Activated CD4-positive, alpha-beta T cell treated with anti-CD3 and anti-CD28 coated beads, Interleukin-2, amount 10 ng/mL, durations not matched to agents 7 days and 5 days (primary cell): ENCODE measurements at regions not wholly inside any gene's neighbourhood (a gene's known extent, or its start where the extent isn't known, plus 50 kb on each side); places are given as distances from the start of the nearest gene placed in this dataset.
"Not testable (repeated sequence)": the region's sequence is repeated elsewhere in the genome, so short reads cannot be mapped to it uniquely, and the experiment has no call there.

Experiments
- CTCF ChIA-PET: fragments of 350-600 bp; sonication (Branson Sonifier 250); formaldehyde crosslinking; loops from one replicate; lab custom pipeline; 2021; ENCODE audit warnings: antibody characterized with exemption; lab: Charles Lee
- POLR2A ChIA-PET: fragments of 350-600 bp; sonication (Branson Sonifier 250); formaldehyde crosslinking; loops from one replicate; lab custom pipeline; 2021; ENCODE audit warnings: antibody characterized with exemption; lab: Charles Lee
- DNase-seq: peaks from one replicate; pipeline ENCODE4 v3.0.0-alpha.2; 2020
- H3K27ac Mint-ChIP-seq: one replicate; pipeline ENCODE4 v1.8.0; 2021; ENCODE audit warnings: mild to moderate bottlenecking, moderate library complexity, mixed read lengths
- H3K27me3 Mint-ChIP-seq: one replicate; pipeline ENCODE4 v1.8.0; 2021; ENCODE audit warnings: mixed read lengths
- H3K36me3 Mint-ChIP-seq: one replicate; pipeline ENCODE4 v1.8.0; 2021; ENCODE audit warnings: low read depth, mixed read lengths
- H3K4me1 Mint-ChIP-seq: one replicate; pipeline ENCODE4 v1.8.0; 2021; ENCODE audit warnings: mixed read lengths
- H3K4me3 Mint-ChIP-seq: one replicate; pipeline ENCODE4 v1.8.0; 2021; ENCODE audit warnings: mild to moderate bottlenecking, moderate library complexity, mixed read lengths
- H3K9me3 Mint-ChIP-seq: one replicate; pipeline ENCODE4 v1.8.0; 2021; ENCODE audit warnings: mixed read lengths

DNA sequence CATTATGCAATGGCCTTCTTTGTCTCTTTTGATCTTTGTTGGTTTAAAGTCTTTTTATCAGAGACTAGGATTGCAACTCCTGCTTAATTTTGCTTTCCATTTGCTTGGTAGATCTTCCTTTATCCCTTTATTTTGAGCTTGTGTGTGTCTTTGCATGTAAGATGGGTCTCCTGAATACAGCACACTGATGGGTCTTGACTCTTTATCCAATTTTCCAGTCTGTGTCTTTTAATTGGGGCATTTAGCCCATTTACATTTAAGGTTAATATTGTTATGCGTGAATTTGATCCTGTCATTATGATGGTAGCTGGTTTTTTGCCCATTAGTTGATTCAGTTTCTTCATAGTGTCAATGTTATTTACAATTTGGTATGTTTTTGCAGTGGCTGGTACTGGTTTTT lies 56.9 kb upstream of the TBX18 start:
- H3K4me3 Mint-ChIP-seq, H3K9me3 Mint-ChIP-seq, H3K4me1 Mint-ChIP-seq, H3K27me3 Mint-ChIP-seq, CTCF ChIA-PET, POLR2A ChIA-PET, DNase-seq, H3K36me3 Mint-ChIP-seq, H3K27ac Mint-ChIP-seq: not testable (repeated sequence)

DNA sequence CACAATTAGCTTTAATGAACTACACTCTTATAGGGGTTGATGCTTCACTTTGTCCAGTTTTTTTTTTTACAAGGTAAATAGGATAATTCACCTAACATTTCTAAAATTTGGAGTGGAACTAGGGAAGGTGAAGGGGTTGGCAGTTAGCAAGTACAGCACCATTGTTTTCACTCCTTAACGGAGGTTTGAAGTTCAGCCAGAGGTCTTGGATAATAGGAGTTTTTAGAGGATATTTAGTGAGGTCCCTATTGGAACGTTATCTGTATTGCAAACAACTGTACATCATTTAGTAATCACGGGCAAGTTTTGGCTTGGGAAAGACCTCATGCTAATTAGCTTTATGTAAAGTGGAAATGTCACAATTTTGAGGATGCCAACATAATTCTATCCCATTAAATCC lies 52.3 kb upstream of the TBX18 start:
- H3K4me1 Mint-ChIP-seq = no peaks in the 10 kb centered on the region
- peaks cover 4% of the 10 kb centered on the region for H3K9me3 Mint-ChIP-seq
- no peak overlapping the region for H3K27ac Mint-ChIP-seq
- DNase-seq = no peak
- H3K4me3 Mint-ChIP-seq = no peak overlapping the region
- H3K27me3 Mint-ChIP-seq = no peaks in the 10 kb centered on the region
- ChIA-PET POLR2A (no interaction called here), CTCF (interaction anchor here (0.5 kb wide), 1 partner anchor 44 kb away, joined by 3 read pairs; no protein-coding TSS in a partner anchor)
- no peaks in the 10 kb centered on the region for H3K36me3 Mint-ChIP-seq

DNA sequence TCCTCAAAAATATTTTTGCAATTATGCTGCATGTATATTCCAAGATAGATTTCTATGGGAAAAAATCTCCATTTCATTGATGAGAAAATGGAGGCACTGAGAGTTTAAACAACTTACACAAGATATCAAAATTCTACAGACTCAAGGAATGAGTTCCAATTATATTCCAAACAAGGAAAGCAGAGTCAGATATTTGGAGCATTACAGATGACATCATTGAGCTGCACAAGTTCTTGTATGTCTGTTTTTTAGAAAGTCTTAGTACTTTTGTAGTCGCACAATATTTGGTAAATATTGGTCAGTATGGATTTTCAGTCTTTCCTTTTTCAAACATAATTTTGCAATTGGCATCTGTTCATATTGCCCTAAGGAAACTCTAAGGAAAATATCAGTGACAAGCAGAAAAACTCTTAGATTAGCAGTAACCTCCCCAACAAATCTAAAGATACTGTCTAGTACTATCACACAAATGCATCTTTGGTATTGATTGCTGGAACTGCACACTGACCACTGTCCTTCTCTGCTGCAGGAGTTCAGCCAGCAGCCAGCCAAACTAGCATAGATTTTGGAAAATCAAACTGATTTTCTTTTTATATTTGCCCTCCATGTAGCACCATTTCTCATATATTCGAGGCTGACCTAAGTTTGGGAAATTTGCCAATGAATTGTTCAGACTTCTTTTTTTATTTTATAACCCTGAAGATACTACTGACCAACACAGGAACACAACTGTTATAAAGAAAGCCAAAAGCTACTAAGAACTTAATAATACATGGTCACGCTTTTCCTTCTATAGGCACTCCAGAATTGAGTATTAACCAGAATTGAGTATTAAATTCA lies 51.7 kb upstream of the TBX18 start:
- Mint-ChIP-seq H3K36me3 (no peaks in the 10 kb centered on the region), H3K9me3 (no peaks in the 10 kb centered on the region), H3K27ac (no peak overlapping the region), H3K4me3 (no peak overlapping the region), H3K4me1 (no peaks in the 10 kb centered on the region), H3K27me3 (no peaks in the 10 kb centered on the region)
- POLR2A ChIA-PET = no interaction called here
- DNase-seq = no peak
- CTCF ChIA-PET = no interaction called here
